Epithelial cell of esophagus (primary cell): ENCODE measurements at regions not wholly inside any gene's neighbourhood (a gene's known extent, or its start where the extent isn't known, plus 50 kb on each side); places are given as distances from the start of the nearest gene placed in this dataset.

Experiments used
- DNase-seq: peaks from one replicate; pipeline ENCODE4 v3.0.0; 2010; ENCODE audit warnings: low read depth
- H3K4me3 ChIP-seq: 2 replicates; pipeline ENCODE4 v1.5.1; 2011; ENCODE audit warnings: mild to moderate bottlenecking, low read length, control low read depth
- TF ChIP-seq, protein P1 (sequence below): IDR thresholded peaks from 2 replicates; pipeline ENCODE4 v1.5.1; 2011; ENCODE audit warnings: low read depth, mild to moderate bottlenecking, low read length, control low read depth, inconsistent platforms; ENCODE audit not compliant: insufficient read depth; ENCODE audit errors: missing control alignments

DNA sequence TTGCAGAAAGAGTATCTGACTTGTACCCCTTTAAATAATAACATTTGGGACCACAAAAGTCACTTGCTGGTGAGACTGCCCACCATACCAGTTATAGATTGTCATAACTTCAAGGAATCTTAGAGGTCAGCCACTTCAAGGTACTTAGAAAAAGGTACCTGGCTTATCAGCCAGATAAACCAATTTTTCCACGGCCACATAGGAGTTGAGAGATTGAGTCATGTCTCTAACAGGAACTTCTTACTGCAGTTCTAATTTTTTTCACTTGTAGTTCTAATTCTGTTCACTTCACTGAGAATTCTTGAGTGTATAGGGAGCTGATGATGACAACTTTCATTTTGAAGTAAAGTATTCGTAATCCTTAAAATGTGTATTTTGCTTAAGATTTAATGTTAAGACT, 317.1 kb upstream of the CBLB start:
- DNase-seq = no peak
- no peak overlapping the region for H3K4me3 ChIP-seq
- TF ChIP-seq, protein P1, sequence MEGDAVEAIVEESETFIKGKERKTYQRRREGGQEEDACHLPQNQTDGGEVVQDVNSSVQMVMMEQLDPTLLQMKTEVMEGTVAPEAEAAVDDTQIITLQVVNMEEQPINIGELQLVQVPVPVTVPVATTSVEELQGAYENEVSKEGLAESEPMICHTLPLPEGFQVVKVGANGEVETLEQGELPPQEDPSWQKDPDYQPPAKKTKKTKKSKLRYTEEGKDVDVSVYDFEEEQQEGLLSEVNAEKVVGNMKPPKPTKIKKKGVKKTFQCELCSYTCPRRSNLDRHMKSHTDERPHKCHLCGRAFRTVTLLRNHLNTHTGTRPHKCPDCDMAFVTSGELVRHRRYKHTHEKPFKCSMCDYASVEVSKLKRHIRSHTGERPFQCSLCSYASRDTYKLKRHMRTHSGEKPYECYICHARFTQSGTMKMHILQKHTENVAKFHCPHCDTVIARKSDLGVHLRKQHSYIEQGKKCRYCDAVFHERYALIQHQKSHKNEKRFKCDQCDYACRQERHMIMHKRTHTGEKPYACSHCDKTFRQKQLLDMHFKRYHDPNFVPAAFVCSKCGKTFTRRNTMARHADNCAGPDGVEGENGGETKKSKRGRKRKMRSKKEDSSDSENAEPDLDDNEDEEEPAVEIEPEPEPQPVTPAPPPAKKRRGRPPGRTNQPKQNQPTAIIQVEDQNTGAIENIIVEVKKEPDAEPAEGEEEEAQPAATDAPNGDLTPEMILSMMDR = no peak

DNA sequence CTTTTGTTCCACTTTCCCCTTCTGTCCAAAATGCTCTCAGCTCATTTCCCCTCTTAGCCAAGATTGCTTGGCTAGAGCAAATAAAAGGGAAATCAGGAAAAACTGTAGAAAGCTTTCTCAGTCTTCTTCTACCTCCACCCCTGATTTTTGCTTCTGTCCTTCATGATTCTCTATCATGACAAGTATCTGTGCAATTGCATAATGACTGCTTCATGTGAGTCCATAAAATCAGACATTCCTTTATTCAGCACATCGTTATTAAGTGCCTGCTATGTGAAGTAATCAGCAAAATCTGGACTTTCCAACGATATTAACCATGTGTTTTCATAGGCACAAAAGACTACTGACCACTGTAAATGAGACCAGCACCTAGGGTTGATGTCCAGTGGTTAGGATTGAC, 321.5 kb upstream of the CBLB start:
- no peak for DNase-seq
- TF ChIP-seq, protein P1 = no peak
- no peak overlapping the region for H3K4me3 ChIP-seq

DNA sequence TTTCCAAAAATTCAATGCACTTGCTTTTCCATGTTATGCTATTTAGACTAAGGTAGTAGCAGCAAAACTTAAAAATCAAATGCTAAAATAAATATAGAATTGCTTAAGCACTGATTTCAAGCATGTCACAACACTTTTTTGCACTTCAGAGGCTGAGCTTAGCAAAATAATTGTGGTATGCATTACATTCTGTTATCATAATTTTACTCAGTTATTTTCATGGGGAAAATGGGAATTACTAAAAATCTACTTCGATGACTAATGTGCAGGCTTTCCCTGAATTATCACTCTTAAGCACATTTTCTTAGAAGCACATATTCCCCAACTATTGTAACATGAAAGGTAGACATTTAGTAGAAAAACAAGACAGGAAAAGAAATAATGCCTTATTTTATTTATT, 322.4 kb upstream of the CBLB start:
- no peak for DNase-seq
- H3K4me3 ChIP-seq = no peak overlapping the region
- TF ChIP-seq, protein P1 = no peak

DNA sequence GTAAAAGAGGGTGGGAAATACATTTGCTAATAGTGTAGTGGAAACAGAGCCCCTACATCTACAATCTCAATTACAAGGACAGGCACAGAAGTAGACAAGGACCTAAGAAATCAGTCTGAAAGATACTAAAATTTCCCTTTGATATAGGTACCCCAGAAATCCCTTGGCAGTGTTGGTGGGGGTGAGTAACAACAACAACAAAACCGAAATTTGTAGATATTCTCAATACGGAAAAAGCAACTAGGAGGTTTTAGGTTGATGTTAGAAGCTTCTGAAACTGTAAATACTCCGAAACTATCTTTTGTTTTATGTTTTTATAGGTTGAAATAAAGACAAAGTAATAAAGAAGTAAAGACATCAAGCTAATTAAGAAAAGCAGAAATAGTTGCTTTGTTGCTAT, 323.1 kb upstream of the CBLB start:
- H3K4me3 ChIP-seq = no peak overlapping the region
- TF ChIP-seq, protein P1 = no peak
- DNase-seq = no peak

DNA sequence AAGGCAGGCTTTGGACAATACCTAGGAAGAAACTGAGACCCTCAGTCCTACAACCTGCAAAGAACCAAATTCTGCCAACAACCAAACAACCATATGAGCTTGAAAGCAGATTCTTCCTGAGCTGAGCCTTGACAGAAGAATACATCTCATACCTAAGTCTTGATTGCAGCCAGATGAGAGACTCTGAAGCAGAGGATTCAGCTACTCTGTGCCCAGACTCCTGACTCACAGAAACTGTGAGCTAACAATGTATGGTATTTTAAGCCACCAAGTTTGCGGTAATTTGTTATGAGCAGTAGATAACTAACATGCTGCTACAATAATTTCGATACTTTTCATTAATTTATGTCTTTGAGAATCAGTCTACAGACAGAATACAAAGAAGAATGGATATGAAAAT, 325.1 kb upstream of the CBLB start:
- TF ChIP-seq, protein P1 = no peak
- no peak overlapping the region for H3K4me3 ChIP-seq
- DNase-seq = no peak

DNA sequence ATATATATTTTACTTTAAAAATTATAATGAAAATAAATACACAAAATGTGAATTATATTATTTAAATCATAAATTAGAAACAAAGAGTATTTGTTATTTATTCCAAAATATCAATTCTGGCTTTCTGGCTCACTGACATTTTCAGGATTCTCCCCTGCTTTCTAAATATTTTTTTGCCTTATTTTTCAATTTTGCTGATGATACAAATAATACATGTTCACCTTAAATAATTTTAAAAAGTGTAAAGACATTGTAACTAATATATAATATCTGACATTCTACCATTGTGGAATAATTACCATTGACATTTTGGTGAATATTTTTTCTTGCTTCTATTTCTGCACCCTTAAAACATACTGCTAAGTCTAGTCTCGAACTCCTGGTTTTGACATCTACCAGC, 325.9 kb upstream of the CBLB start:
- DNase-seq = no peak
- TF ChIP-seq, protein P1 = no peak
- no peak overlapping the region for H3K4me3 ChIP-seq

DNA sequence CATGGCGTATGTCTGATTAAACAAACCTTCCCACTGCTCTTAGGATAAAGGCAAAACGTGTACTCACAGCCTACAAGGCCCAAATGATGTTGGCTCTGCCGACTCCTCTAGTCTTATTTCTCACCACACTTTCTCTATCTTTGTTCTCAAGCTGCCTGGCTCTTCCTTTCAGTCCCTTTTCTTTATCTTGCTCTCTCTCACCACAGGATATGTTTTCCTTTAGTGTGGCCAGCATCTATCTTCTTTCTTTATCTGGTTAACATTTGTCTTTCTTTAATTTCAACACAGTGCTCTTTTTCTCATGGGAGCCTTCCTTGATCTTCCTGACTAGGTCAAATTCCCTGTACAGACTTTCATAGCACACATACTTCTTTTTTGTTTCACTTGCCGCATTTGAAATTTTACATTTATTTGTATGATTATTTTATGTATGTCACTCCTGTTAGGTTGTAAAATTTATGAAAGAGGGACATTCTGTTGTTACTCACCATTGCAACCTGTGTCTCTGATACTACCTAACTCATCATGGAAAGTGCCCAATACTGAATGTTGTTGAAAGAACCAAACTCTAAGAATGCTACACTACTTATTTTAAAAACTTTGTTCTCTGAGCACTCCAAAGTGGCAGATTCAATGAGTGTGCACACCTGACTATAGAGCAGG, 328.9 kb upstream of the CBLB start:
- TF ChIP-seq, protein P1 = no peak
- H3K4me3 ChIP-seq = no peak overlapping the region
- no peak for DNase-seq
